ENCODE measurements at regions not wholly inside any gene's neighbourhood (a gene's known extent, or its start where the extent isn't known, plus 50 kb on each side); places are given as distances from the start of the nearest gene placed in this dataset.

- DNase-seq (ENCODE audit: low read depth in 2 of 2) = no peak
Observed at GRCh38 chr9:13396418-13396817, 116.9 kb upstream of the MPDZ start.

GRCh38 chr9:13395156-13395555 lies 115.7 kb upstream of the MPDZ start:
- no peak for DNase-seq (ENCODE audit: low read depth in 2 of 2)

GRCh38 chr9:13388157-13388556 lies 108.7 kb upstream of the MPDZ start:
- DNase-seq (ENCODE audit: low read depth in 2 of 2) = no peak

GRCh38 chr9:13387734-13388067 lies 108.2 kb upstream of the MPDZ start:
- DNase-seq (ENCODE audit: low read depth in 2 of 2) = no peak

GRCh38 chr9:13386935-13387733 lies 107.6 kb upstream of the MPDZ start:
- DNase-seq (ENCODE audit: low read depth in 2 of 2) = no peak

GRCh38 chr9:13386316-13386715 lies 106.8 kb upstream of the MPDZ start:
- no peak for DNase-seq (ENCODE audit: low read depth in 2 of 2)

GRCh38 chr9:13383855-13384254 lies 104.4 kb upstream of the MPDZ start:
- no peak for DNase-seq (ENCODE audit: low read depth in 2 of 2)

GRCh38 chr9:13383216-13383615 lies 103.7 kb upstream of the MPDZ start:
- no peak for DNase-seq (ENCODE audit: low read depth in 2 of 2)

- DNase-seq (ENCODE audit: low read depth in 2 of 2) = no peak
Observed at GRCh38 chr9:13382595-13382994, 103.1 kb upstream of the MPDZ start.

- DNase-seq (ENCODE audit: low read depth in 2 of 2) = no peak
Observed at GRCh38 chr9:13380903-13381302, 101.4 kb upstream of the MPDZ start.

- no peak for DNase-seq (ENCODE audit: low read depth in 2 of 2)
Observed at GRCh38 chr9:13378154-13378553, 98.7 kb upstream of the MPDZ start.

GRCh38 chr9:13377171-13377925 lies 97.9 kb upstream of the MPDZ start:
- no peak for DNase-seq (ENCODE audit: low read depth in 2 of 2)

GRCh38 chr9:13372510-13372909 lies 93.0 kb upstream of the MPDZ start:
- DNase-seq (ENCODE audit: low read depth in 2 of 2) = no peak

- DNase-seq (ENCODE audit: low read depth in 2 of 2) = no peak
Observed at GRCh38 chr9:13369431-13369830, 89.9 kb upstream of the MPDZ start.

- DNase-seq (ENCODE audit: low read depth in 2 of 2) = no peak
Observed at GRCh38 chr9:13367784-13368183, 88.3 kb upstream of the MPDZ start.

GRCh38 chr9:13364271-13365000 lies 84.9 kb upstream of the MPDZ start:
- DNase-seq (ENCODE audit: low read depth in 2 of 2) = no peak

- DNase-seq (ENCODE audit: low read depth in 2 of 2) = no peak
Observed at GRCh38 chr9:13361076-13361475, 81.6 kb upstream of the MPDZ start.

- DNase-seq (ENCODE audit: low read depth in 2 of 2) = no peak
Observed at GRCh38 chr9:13360188-13360587, 80.7 kb upstream of the MPDZ start.

- no peak for DNase-seq (ENCODE audit: low read depth in 2 of 2)
Observed at GRCh38 chr9:13358128-13358527, 78.6 kb upstream of the MPDZ start.

- no peak for DNase-seq (ENCODE audit: low read depth in 2 of 2)
Observed at GRCh38 chr9:13354733-13355132, 75.2 kb upstream of the MPDZ start.

GRCh38 chr9:13352451-13352979 lies 73.0 kb upstream of the MPDZ start:
- no peak for DNase-seq (ENCODE audit: low read depth in 2 of 2)

- DNase-seq (ENCODE audit: low read depth in 2 of 2) = no peak
Observed at GRCh38 chr9:13351778-13352386, 72.4 kb upstream of the MPDZ start.

Measured in stimulated activated CD4-positive, alpha-beta T cell treated with anti-CD3 and anti-CD28 coated beads, Interleukin-4, amount 100 ng/mL, for 48 hours (primary cell).